HepG2 (cell line): ENCODE measurements at regions not wholly inside any gene's neighbourhood (a gene's known extent, or its start where the extent isn't known, plus 50 kb on each side); places are given as distances from the start of the nearest gene placed in this dataset.

Source experiments
- ATAC-seq: fragments of 200-7000 bp; cut with Tn5 transposase; 3 replicates; pipeline ENCODE4 v1.9.1; 2020; ENCODE audit warnings: mild to moderate bottlenecking, moderate library complexity
- BruUV-seq: library from RNA; stranded (reverse); fragments of 400-500 nt; replicated peaks from 2 replicates; lab custom pipeline; 2021; lab: Mats Ljungman, UMichigan
- CTCF ChIA-PET: fragments of 300-600 bp; formaldehyde crosslinking; extraction: SDS; loops from one replicate; lab custom pipeline; 2021; ENCODE audit warnings: low total read pairs, inconsistent platforms, low intra/inter-chr PET ratio; lab: Yijun Ruan, JAX
- POLR2A ChIA-PET: fragments of 350-600 bp; sonication (Branson Sonifier 250); formaldehyde crosslinking; loops from one replicate; lab custom pipeline; 2020; ENCODE audit warnings: antibody characterized with exemption, inconsistent platforms; lab: Yijun Ruan, JAX
- DNase-seq: peaks from one replicate; pipeline ENCODE4 v3.0.0-alpha.2; 2015; ENCODE audit warnings: low spot score
- FAIRE-seq: peaks from 3 replicates; lab custom pipeline; 2011; peaks lifted over from hg19 to GRCh38; lab: Jason Lieb, UNC
- H2AFZ ChIP-seq: one replicate; pipeline ENCODE4 v1.6.1; 2011; ENCODE audit warnings: low read length, inconsistent platforms
- H3K27ac ChIP-seq: fragments of 300-600 bp; 3 replicates; pipeline ENCODE4 v1.8.0; 2011; ENCODE audit warnings: mixed run types, mild to moderate bottlenecking, mixed read lengths, low read length, inconsistent platforms; ENCODE audit not compliant: insufficient read depth; ENCODE audit errors: extremely low read length
- H3K27me3 ChIP-seq, 2 experiments: fragments of 200-600 bp in 1 of 2; 2 replicates in 1 of 2; 3 replicates in 1 of 2; pipeline versions ENCODE4 v1.6.0 to v1.8.0; 2011; ENCODE audit warnings: low read length in 2 of 2, mild to moderate bottlenecking in 2 of 2, moderate library complexity in 2 of 2, inconsistent platforms in 1 of 2; ENCODE audit not compliant: insufficient read depth in 2 of 2, control insufficient read depth in 1 of 2
- H3K36me3 ChIP-seq, 2 experiments: fragments of 200-600 bp in 1 of 2; replicated peaks in 1 of 2; 2 replicates in 1 of 2; 3 replicates in 1 of 2; pipeline versions ENCODE4 v1.5.1 to v1.8.0; 2011; ENCODE audit warnings: low read length in 2 of 2, inconsistent platforms in 1 of 2; ENCODE audit not compliant: insufficient read depth in 2 of 2, control insufficient read depth in 1 of 2
- H3K4me1 ChIP-seq: 2 replicates; pipeline ENCODE4 v1.5.1; 2012; ENCODE audit warnings: low read length, inconsistent platforms; ENCODE audit not compliant: insufficient read depth
- H3K4me2 ChIP-seq: 2 replicates; pipeline ENCODE4 v1.6.0; 2011; ENCODE audit warnings: low read depth, low read length, inconsistent platforms
- H3K4me3 ChIP-seq, 3 experiments: fragments of 200-600 bp in 1 of 3; sonication (generic), shearing (Covaris generic) in 1 of 3; replicated peaks in 1 of 3; 2 replicates each; pipeline ENCODE4 v1.5.1; 2011 to 2016; ENCODE audit warnings: low read length in 3 of 3, inconsistent platforms in 2 of 3, low read depth in 2 of 3, mild to moderate bottlenecking in 2 of 3, control low read depth in 1 of 3, mixed read lengths in 1 of 3; ENCODE audit not compliant: insufficient read depth in 1 of 3
- H3K79me2 ChIP-seq: one replicate; pipeline ENCODE4 v1.6.1; 2011; ENCODE audit warnings: low read length, inconsistent platforms; ENCODE audit not compliant: insufficient read depth
- H3K9ac ChIP-seq: 2 replicates; pipeline ENCODE4 v1.6.0; 2011; ENCODE audit warnings: mild to moderate bottlenecking, low read depth, low read length, inconsistent platforms; ENCODE audit not compliant: insufficient read depth
- H3K9me3 ChIP-seq: 2 replicates; pipeline ENCODE4 v1.5.1; 2012; ENCODE audit warnings: mild to moderate bottlenecking, low read length
- H4K20me1 ChIP-seq: 2 replicates; pipeline ENCODE4 v1.6.0; 2011; ENCODE audit warnings: inconsistent platforms, mild to moderate bottlenecking, low read length, moderate library complexity; ENCODE audit not compliant: insufficient read depth
- GPN1 ChIP-seq: sonication (generic); formaldehyde crosslinking; IDR thresholded peaks from 2 replicates; pipeline ENCODE4 v1.5.1; 2020; ENCODE audit warnings: missing genetic modification reagents, borderline replicate concordance
- HMGA1 ChIP-seq: sonication (generic); formaldehyde crosslinking; conservative IDR thresholded peaks from 2 replicates; pipeline ENCODE4 v1.4.0; 2020; ENCODE audit warnings: missing genetic modification reagents
- NFKBIZ ChIP-seq: IDR thresholded peaks from 2 replicates; pipeline ENCODE4 v1.6.1; 2018; ENCODE audit warnings: missing genetic modification reagents, missing compliant biosample characterization
- ZEB1 ChIP-seq: IDR thresholded peaks from 2 replicates; pipeline ENCODE4 v1.6.1; 2012; ENCODE audit warnings: mild to moderate bottlenecking, low read depth, inconsistent platforms; ENCODE audit not compliant: insufficient replicate concordance
- ZNF263 ChIP-seq: sonication (generic); formaldehyde crosslinking; IDR thresholded peaks from 2 replicates; pipeline ENCODE4 v1.4.0; 2020; ENCODE audit warnings: missing genetic modification reagents
- ZNF382 ChIP-seq: sonication (generic); formaldehyde crosslinking; IDR thresholded peaks from 2 replicates; pipeline ENCODE4 v1.5.0; 2020; ENCODE audit warnings: missing genetic modification reagents, mild to moderate bottlenecking, borderline replicate concordance
- ZNF772 ChIP-seq: sonication (generic); formaldehyde crosslinking; IDR thresholded peaks from 2 replicates; pipeline ENCODE4 v1.5.0; 2020; ENCODE audit warnings: mild to moderate bottlenecking, missing genetic modification reagents
- WGBS: methylation state at CpG from one replicate; pipeline ENCODE4 v1.1.6; 2017; ENCODE audit warnings: low lambda C conversion rate; 5-methylcytosine and 5-hydroxymethylcytosine counted together
- in situ Hi-C: cut with HindIII; loops from 2 replicates; pipeline ENCODE4 v1.10.0; 2017; ENCODE audit warnings: low pct_unique_long_range_greater_than_20kb; ENCODE audit not compliant: extremely low pct_ligation_motif_present
- intact Hi-C: fragments of 100-400 bp; cut with micrococcal nuclease; formaldehyde crosslinking; loops from one replicate; pipeline ENCODE4 v1.10.0; 2022; ENCODE audit not compliant: unreplicated experiment
- TF ChIP-seq, protein P1 (sequence below): sonication (generic); formaldehyde crosslinking; IDR thresholded peaks from 2 replicates; pipeline ENCODE4 v1.8.1; 2022; ENCODE audit warnings: mild to moderate bottlenecking, missing genetic modification reagents
- TF ChIP-seq, protein P2 (sequence below): sonication (generic); formaldehyde crosslinking; IDR thresholded peaks from 2 replicates; pipeline ENCODE4 v1.4.0; 2020; ENCODE audit warnings: missing genetic modification reagents
- TF ChIP-seq, protein P3 (sequence below): sonication (generic); formaldehyde crosslinking; IDR thresholded peaks from 2 replicates; pipeline ENCODE4 v1.4.0; 2020; ENCODE audit warnings: missing genetic modification reagents

DNA sequence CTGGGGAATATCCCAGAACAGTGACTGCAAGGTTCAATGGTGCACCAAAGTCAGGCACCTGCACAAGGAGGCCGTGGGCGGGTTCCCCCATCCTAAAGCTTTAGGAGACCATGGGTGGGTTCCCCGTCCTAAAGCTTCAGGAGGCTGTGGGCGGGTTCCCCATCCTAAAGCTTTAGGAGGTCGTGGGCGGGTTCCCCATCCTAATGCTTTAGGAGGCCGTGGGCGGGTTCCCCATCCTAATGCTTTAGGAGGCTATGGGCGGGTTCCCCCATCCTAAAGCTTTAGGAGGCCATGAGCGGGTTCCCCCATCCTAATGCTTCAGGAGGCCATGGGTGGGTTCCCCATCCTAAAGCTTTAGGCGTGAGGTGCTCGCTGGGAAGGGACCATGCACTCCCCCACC, 313.3 kb downstream of the FOXL1 start:
- H3K27me3 ChIP-seq, result peaks cover 5 to 54% of the 10 kb centered on the region in 2 experiments; a peak in 4 of 5 replicates
- no peak overlapping the region for H2AFZ ChIP-seq
- FAIRE-seq (no peak), ATAC-seq (no peak), DNase-seq (no peak)
- H3K4me1 ChIP-seq, result no peaks in the 10 kb centered on the region
- TF ChIP-seq ZNF382 (CRISPR knock-in tag) (no peak), ZEB1 (no peak), GPN1 (CRISPR knock-in tag) (no peak), NFKBIZ (CRISPR knock-in tag) (no peak), ZNF263 (no peak), ZNF772 (no peak), HMGA1 (no peak)
- TF ChIP-seq, protein P1, sequence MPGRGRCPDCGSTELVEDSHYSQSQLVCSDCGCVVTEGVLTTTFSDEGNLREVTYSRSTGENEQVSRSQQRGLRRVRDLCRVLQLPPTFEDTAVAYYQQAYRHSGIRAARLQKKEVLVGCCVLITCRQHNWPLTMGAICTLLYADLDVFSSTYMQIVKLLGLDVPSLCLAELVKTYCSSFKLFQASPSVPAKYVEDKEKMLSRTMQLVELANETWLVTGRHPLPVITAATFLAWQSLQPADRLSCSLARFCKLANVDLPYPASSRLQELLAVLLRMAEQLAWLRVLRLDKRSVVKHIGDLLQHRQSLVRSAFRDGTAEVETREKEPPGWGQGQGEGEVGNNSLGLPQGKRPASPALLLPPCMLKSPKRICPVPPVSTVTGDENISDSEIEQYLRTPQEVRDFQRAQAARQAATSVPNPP (CRISPR knock-in tag), result no peak
- TF ChIP-seq, protein P2, sequence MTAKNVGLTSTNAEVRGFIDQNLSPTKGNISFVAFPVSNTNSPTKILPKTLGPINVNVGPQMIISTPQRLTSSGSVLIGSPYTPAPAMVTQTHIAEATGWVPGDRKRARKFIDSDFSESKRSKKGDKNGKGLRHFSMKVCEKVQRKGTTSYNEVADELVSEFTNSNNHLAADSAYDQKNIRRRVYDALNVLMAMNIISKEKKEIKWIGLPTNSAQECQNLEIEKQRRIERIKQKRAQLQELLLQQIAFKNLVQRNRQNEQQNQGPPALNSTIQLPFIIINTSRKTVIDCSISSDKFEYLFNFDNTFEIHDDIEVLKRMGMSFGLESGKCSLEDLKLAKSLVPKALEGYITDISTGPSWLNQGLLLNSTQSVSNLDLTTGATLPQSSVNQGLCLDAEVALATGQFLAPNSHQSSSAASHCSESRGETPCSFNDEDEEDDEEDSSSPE (CRISPR knock-in tag), result no peak
- TF ChIP-seq, protein P3, sequence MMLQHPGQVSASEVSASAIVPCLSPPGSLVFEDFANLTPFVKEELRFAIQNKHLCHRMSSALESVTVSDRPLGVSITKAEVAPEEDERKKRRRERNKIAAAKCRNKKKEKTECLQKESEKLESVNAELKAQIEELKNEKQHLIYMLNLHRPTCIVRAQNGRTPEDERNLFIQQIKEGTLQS (CRISPR knock-in tag), result no peak
- intact Hi-C loops, result no loop called here
- H3K9me3 ChIP-seq, result no peaks in the 10 kb centered on the region
- no peak overlapping the region for H3K27ac ChIP-seq
- CTCF ChIA-PET, result no interaction called here
- no peaks in the 10 kb centered on the region for H4K20me1 ChIP-seq
- no peak overlapping the region for H3K4me2 ChIP-seq
- no TSS peak for BruUV-seq
- in situ Hi-C loops, result no loop called here
- H3K4me3 ChIP-seq, result no peak overlapping the region
- no peaks in the 10 kb centered on the region for H3K36me3 ChIP-seq
- H3K9ac ChIP-seq, result no peak overlapping the region
- no peaks in the 10 kb centered on the region for H3K79me2 ChIP-seq
- WGBS, result 8% methylated on average over 12 of the region's 12 CpGs
- POLR2A ChIA-PET, result no interaction called here
